ENCODE measurements at regions not wholly inside any gene's neighbourhood (a gene's known extent, or its start where the extent isn't known, plus 50 kb on each side); places are given as distances from the start of the nearest gene placed in this dataset.
"Not testable (repeated sequence)": the region's sequence is repeated elsewhere in the genome, so short reads cannot be mapped to it uniquely, and the experiment has no call there.

DNA sequence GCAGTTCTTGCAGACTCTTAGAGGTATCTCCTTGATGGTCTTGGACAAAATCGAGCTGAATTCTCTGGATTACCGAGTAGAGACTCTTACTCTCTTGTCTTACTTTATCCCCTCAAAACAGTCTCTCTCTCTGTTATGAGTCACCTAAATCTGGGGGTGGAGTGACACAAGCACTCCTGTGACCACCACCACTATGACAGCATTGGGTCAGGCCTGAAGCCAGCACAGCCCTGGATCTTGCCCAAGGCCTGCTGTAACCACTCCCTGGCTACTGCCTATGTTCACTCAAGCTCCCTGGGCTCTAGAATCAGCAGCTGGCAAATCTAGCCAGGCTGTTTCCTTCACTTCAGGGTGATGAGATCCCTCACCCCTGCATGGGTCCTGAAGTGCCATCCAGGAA lies 662.5 kb downstream of the LUZP2 start:
- DNase-seq, result no peak

DNA sequence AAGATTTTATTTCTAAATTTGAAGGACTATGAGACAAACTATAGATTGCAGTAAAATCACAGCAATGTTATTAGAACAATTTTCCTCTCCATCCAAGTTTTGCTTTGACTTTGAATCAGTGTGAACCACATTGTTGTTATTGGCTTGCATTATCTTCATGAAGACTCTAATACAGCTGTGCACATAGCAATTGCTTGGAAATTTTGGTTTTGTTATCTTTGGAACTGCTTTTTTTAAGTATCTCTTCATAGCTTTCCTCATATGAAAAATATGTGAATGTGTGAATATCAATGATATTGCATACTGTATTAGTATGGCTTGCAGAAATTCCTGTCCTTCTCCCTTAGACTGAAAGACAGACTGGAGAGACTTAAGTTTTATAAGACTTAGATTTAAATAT lies 666.6 kb downstream of the LUZP2 start:
- no peak for DNase-seq

DNA sequence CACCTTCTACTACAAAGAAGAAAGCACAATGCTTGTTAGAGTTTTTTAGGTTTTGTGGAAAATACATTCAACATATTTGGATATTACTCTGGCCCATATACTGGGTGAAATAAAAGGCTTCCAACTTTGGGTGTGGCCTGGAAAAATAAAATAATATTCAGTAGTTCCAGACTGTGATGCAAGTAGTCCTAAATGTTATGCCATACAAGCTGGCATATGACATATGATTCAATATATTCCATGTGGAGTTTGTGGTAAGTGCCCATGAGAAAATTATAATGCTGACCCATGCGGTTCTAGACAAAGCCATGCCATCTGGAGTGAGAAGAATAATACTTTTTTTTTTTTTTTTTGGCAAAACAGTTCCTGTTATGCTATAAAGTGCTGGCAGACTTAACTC lies 683.3 kb downstream of the LUZP2 start:
- no peak for DNase-seq

DNA sequence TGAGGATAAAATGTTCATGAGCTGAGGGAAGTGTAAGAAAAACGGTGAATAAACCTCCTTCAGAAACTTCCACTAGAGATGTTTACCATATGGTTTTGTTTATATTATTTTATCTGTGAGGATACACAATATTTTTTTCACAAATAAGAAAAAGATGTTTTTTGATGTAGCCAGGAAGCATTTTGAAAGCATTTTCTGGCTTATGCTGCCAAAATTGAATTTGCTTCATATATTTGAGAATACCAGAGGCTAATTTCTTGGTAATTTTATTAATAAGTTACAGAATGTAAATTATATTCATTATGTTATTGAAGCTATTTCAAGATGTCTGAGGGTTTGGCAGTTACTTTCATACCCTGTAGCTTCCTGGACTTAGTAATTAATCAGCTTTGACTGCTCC lies 686.6 kb downstream of the LUZP2 start:
- no peak for DNase-seq

DNA sequence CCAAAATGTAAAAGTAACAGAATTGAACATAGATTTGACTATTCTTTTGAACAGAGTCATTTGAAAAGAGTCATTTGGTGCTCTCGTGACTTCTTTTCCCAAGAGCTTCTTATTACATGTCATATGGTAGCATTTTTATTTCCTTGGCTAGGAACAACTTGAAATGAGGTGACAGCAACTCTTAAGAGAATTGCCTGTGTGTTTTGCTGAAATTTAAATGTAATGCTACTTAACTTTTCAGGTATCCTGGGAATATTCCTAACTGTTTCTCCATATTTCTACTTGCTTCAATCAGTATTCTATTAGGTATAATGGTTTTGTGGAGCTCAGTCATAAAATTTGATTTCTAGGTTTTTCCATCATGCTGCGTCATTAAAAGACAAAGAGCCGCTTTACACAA lies 700.7 kb downstream of the LUZP2 start:
- DNase-seq, result no peak

DNA sequence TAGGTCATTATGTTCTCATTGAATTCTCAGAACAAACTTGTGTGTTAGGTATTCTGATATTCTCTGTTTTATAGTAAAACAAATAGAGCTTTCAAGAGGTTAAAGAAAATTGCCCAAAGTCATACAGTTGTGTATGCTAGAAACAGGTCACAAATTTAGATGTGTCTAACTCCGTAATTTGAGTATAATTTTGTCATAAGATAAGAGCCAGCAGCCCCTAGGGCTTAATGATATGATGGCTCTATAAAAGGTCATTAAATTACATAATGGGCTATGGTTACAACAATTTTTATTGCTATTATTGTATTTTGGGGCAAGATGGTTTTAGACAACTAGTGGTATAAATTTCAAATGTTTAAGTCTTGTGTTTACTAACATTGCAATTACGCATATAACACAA lies 701.9 kb downstream of the LUZP2 start:
- no peak for DNase-seq

DNA sequence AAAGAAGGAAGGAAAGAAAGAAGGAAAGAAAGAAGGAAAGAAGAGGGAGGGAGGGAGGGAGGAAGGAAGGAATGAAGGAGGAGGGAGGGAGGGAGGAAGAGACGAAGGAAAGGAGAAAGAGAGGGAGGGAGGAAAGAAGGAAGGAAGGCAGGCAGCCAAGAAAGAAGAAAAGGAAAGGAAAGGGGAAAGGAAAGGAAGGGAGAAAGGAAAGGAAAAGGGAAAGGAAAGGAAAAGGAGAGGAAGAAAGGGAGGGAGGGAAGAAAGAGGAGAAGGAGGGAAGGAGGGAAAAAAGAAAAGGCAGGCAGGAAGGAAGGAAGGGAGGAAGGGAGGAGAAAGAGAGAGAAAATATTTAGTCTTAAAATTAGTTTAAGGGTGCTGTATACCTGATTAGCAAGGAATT lies 704.1 kb downstream of the LUZP2 start:
- no peak for DNase-seq

DNA sequence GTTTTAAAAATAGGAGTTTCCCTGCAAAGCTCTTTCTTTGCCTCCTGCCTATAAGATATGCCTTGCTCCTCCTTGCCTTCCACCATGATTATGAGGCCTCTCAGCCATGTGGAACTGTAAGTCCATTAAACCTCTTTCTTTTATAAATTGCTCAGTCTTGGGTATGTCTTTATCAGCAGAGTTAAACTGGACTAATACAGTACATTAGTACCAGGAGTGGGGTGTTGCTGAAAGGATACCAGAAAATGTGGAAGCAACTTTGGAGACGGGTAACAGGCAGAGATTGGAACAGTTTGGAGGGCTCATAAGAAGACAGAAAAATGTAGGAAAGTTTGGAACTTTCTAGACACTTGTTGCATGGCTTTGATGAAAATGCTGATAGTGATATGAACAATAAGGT lies 709.9 kb downstream of the LUZP2 start:
- no peak for DNase-seq

DNA sequence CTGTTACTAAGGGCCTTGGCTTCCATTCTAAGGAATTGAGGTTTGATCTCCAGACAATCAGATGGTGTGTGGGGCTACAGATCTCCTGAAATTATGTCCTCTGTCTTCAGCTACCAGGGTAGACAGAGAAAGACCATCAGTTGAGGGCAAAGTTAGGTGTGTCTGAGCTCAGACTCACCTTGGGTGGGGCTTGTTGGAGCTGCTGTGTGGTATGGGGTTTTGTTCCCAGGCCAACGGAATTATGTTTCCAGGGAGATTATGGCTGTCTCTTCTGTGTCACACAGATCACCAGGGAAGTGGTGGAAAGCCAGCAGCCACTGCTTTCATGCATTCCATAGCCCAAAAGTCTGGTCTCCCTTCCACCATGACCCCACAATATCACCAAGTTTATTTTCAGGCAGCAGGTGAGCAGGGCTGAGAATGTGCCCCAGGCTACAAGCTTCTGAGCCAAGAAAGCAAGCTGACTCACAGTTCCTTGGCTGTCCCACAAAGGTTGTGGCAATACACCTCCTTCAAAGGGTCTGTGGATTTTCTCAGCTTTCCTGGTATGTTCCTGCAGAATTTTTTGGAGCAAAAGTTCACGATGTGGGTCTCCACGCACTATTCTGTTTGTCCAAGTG lies 714.9 kb downstream of the LUZP2 start:
- DNase-seq, result no peak

DNA sequence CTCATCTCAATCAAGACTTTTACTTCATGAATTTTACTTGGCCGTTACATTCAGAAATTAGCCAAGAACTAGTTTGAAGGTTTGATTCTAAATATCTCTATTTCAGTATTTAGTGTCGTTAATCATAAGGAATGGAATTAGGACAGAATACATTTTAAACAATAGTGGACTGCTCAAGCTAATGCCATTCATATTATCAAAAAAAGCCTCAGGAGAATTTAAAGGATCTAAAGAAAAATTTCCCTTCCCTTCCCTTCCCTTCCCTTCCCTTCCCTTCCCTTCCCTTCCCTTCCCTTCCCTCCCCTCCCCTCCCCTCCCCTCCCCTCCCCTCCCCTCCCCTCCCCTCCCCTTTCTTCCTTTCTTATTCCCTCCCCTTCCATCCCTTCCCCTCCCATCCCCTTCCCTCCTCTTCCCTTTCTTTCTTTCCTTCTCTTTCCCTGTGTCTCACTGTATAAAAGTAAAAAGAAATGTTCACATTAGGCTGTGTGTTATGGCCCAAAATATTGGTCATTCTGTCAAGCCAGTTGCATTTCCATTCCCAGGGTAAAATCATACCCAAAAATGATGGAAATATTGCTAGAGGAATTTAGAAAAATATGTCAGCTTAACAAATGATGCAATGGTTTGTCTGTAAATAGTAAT lies 717.8 kb downstream of the LUZP2 start:
- DNase-seq, result no peak

DNA sequence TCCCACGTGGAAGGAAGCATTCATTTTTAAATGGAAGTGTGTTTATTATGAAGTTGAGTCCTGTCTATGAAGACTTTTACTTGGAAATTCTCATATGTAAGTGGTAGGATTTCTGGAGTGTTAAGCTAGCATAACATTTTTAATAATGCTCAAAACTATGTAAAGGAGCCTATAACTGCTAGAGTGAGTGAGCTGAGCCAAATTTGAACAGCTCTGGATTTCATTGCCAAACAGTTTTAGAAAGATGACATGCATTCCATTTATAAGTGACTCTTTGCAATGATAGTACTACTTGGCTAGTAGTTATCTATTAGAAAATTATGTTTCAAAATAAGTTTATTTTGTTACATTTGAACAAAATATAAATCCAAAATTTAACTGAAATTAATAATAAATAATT lies 721.2 kb downstream of the LUZP2 start:
- DNase-seq, result no peak

DNA sequence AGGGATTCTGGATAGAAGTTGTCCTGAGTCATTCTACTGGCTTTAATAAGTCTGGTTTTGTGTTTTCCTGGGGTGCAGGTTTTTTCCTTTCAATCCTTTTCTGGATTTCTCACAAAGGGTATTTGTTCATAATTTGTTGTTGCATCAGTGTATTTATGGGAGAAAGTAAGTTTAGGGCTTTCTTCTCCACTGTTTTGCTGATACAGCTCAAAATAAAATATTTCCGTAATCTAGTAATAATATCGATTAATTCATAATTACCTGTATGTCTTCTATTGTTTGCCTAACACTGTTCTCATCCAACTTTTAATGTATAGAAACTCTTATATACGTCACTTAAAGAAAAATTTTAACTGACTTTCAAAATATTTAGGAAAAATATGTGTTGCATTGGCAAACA lies 728.2 kb downstream of the LUZP2 start:
- no peak for DNase-seq

DNA sequence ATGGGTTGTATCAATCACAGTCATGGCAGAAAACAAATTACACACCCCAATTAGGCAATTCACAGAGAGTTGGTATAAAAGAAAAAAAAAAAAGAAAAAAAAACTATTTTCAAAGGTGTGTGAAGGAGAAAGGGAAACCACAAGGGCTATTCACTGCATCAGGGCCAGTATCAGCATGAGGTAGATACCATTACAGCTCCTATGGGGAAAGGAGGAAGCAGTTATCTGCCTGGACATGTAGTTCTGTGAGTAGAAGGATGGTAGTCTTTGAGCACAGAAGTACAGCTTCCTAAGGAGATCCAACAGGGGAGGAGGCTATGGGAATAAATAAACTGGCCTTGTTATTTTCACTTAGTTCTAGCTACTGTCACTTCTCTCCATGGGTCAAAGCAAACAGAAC lies 746.1 kb downstream of the LUZP2 start:
- no peak for DNase-seq

DNA sequence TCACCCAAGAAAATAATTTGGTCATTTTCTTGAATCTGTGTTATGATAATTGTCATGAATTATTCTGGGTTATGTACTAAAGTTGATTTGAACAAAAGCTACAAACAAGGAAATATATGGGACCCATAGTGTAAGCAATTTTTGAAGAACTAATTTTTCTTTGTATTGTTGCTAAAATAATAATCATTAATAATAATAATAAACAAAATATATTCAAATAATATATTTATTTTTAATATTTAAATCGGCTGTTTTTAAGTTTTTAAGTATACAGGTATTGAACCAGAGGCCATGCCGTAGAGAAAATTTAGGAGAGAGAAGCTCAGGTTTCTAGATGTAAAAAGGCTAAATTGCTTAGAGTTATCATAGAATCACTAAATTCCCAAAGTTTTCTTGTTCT lies 747.3 kb downstream of the LUZP2 start:
- no peak for DNase-seq

DNA sequence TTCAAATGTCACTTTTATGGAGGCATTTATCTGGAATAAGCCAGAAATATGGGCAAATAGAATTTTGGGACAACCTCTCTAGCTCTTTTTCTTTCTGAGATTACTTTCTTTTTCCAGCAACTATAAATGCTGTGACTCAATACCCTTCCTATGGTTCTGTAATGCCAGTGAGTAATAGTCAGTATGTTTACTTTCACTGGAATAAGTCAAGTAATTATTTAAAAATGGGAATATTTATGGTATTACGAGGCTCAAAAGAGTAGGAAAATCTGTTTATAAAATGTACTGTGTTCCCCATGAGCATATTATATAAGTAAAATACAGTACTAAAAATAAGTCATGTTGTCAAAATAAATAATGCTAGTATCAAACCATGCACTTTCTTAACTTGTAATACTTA lies 750.5 kb downstream of the LUZP2 start:
- DNase-seq, result no peak

DNA sequence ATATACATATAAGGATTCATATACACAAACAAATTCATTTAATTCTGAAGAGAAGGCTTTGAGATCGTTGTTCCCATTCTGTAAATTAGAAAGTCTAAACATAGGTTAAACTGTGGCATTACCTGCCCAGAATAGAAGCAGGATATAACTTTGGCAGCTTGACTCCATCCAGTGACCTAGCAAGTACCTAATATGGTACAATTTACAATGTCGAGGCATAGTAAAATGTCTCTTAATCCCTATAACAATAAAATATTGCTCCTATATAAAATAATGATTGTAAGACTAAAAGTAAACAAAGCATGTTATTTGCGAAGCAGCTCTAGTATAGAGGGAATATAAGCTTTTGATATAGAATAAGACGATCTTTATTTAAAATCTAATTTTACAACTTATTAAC lies 756.0 kb downstream of the LUZP2 start:
- DNase-seq, result no peak

DNA sequence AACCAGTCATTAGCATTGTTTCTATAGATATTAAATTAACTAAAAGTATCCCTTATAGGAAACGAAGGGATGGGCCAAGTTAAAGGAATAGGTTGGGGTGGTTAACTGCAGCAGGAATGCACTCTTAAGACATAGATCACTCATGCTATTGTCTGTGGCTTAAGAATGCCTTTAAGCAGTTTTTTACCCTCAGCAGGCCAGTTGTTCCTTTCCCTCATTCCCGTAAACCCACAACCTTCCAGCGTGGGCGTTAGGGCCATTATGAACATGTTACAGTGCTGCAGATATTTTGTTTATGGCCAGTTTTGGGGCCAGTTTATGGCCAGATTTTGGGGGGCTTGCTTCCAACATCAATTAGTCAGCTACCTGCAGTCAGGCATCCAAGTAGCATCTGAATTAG lies 767.0 kb downstream of the LUZP2 start:
- DNase-seq, result not testable (repeated sequence)

DNA sequence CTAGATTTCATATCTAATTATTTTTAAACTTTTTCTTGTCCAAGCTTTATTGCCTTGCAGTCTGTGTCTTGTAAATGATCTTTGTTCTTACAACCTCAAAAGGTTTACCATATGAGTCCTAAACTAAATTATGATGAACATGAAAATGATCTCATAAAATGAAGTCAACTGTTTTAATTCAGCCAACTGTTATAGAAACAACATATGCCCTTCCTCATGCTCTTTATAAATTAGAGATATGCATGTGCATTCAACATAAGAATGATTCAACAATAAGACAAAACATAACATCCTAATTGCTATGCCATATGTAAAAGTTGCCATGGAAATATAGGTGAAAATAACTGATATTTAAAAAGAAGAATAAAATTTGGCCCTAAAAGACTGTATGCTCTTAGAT lies 774.4 kb downstream of the LUZP2 start:
- DNase-seq, result no peak

DNA sequence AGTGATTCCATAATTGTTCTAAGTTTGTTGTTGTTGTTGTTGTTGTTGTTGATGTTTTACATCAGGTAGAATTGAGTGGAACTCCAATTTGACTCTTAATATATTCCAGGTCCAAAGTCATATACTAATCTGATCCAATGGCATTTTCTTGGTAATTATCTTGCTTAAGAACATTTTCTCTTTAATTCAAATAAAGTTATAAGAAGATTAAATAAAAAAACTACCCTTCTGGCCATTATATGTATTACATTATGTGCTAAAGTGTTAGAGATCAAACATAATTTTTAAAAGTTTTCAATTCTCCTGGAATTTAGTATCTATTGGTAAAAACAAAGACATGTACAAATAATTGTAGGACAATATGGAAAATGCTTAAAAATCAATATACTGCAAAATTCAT lies 775.4 kb downstream of the LUZP2 start:
- DNase-seq, result no peak

DNA sequence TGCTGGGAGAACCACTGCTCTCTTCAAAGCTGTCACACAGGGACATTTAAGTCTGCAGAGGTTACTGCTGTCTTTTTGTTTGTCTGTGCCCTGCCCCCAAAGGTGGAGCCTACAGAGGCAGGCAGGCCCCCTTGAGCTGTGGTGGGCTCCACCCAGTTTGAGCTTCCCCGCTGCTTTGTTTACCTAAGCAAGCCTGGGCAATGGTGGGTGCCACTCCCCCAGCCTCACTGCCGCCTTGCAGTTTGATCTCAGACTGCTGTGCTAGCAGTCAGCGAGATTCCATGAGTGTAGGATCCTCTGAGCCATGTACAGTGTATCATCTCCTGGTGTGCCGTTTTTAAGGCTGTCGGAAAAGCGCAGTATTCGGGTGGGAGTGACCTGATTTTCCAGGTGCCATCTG lies 784.0 kb downstream of the LUZP2 start:
- not testable (repeated sequence) for DNase-seq

DNA sequence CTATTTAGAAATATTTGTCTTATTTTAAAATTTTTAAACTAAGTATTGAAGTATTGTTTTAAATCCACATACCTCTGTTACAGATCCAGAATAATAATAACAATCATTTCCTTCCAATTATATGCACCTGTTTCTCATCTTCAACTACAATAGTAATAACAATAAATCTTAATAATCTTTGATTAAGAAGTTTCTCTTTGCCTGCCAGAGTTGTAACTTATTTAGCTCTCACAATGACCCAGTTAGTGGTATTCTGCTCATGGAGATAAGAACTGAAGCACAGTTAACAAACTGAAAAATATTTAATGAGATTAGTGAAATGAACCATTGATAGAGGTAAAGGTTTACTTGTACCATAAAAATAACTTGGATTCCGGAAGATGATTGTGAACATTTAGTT lies 796.3 kb downstream of the LUZP2 start:
- DNase-seq, result no peak

DNA sequence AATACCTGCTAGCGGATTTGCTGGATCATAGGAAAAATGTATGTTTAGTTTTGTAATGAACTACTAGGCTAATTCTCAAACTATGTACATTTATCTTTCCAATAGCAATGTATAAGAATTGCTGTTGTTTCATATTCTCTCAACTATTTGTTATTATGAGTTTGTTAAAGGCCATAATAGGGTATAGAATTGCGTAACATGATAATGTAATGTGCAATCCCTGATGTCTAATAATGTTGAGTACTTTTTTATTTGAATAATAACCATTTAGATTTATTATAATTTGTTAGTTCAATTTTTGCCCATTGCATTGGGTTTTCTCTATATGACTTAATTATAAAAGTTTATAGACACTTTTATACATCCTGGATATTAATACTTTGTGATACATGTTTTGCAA lies 801.6 kb downstream of the LUZP2 start:
- no peak for DNase-seq

DNA sequence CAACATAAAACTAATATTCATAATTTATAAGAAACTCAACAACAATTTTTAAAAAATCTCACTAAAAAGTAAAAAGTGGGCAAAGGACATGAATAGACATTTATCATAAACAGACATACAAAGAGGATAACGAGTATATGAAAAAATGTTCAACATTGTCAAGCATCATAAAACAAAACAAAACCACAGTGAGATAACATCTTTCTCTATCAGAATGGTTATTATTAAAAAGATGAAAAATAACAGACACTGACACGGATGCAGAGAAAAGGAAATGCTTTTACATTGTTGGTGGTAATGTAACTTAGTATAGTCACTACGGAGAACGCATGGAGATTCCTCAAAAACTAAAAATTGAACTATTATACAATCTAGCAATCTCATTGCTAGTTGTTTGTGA lies 813.0 kb downstream of the LUZP2 start:
- no peak for DNase-seq

DNA sequence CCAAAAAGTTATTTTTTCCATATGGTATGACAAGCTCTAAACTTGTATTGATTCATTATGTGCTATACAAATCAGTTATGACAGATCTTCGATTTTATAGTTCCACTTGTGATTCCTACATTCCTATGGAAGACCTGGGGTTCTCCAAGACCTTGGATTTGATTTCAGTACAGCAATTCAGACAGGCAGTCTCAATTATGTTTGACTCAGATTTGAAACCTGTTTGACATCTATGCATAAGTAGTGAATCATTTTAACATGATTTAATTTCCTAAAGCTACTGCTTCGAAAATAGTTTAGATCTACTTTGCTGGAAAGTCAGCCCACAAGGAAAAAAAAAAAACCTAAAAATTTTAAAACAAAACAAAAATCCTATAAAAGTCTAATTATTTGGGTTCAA lies 820.4 kb downstream of the LUZP2 start:
- DNase-seq, result no peak

DNA sequence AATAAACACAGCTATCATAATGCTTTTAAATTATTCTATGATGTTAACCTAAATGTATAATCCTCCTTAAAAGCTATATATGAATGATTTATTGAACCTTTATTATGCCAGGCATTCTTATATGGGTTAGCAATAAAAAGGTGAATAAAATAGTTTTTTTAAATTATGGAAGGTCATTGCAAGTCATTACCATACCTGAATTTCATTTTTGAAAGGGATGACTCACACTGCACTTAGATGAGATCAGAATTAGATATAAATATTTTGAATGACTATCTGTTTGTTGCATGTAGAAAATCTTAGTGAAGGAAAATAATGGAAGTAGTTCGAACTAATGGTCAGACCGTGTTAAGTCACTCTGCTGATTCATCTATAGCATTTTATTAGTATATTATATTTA lies 822.3 kb downstream of the LUZP2 start:
- DNase-seq, result no peak
